Stimulated activated CD4-positive, alpha-beta T cell treated with anti-CD3 and anti-CD28 coated beads, Interleukin-15, amount 100 ng/mL, for 24 hours (primary cell): ENCODE measurements at regions not wholly inside any gene's neighbourhood (a gene's known extent, or its start where the extent isn't known, plus 50 kb on each side); places are given as distances from the start of the nearest gene placed in this dataset.

Source experiments
- DNase-seq: peaks from one replicate; pipeline ENCODE4 v3.0.0-alpha.2; 2020

DNA sequence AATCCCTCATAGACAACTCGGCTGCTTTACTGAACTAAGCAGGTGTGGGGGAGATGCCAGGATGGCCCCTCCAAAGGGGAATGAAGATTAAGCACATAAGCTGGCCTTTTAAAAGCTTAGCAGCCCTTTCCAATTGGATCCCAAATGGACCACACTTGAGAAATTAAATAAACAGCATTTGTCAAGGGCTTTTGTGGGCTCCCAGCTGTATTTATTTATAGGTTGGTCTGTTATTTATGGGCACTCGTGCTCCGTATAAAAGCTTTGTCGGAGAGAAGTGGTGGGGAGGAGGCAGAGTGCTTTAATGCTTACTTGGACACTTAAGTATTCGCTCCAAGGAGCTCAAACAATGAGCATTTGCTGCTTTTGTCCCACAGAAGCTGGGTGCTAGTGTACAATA is 580.2 kb downstream of the MED13L start:
- DNase-seq: no peak

DNA sequence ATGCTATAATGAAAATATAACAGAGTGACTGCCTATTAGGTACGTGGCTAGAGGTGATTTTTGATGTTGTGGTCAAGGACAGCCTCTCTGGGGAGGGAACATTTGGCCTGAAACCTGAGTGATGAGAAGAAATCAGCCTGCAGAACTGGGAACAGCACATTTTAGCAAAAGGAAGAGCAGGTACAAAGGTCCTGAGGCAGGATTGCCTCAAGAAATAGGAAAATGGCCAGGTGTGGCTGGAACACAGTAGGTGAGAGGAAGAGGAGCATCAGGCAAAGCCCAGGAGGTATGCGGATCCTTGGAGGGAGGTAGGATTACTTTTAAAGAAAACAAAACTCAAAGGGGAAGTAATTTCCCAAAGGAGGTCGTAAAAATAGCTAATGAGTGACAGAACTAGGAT is 582.9 kb downstream of the MED13L start:
- DNase-seq: no peak

DNA sequence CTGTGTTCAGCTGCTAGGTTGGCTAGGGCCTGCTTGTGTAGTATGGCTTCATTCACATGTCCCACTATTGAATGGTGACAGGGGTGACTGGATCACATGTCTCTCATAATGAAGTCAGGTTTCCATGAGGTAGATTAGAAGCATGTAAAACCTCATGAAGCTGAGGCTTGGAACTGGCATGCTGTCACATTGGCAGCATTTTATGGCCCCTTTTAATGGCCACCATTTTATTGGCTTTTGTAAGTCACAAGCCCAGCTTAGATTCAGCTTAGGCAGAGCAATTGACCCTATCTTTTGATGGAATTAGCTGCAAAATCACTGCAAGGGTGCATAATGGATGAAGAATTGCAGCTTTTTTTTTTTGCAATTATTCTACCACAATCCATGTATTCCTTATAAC is 583.5 kb downstream of the MED13L start:
- DNase-seq: no peak

DNA sequence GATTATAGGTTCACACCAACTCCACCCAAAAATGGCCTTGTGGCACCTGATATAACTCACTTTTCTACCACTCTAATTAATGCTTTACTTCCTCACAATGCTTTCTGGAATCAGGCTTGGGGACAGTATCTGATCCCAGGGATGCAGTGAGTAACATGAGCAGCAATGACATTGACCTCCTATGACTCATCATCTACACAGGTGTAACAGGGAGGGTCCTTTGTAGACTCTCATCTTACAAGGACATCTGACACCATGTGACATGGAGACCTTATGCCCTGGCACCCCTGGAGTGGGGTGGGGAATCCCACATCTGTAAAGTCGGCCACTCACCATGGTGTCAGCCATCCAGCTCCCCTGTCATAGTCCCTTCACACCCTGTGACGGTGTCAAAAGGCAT is 586.4 kb downstream of the MED13L start:
- DNase-seq: no peak

DNA sequence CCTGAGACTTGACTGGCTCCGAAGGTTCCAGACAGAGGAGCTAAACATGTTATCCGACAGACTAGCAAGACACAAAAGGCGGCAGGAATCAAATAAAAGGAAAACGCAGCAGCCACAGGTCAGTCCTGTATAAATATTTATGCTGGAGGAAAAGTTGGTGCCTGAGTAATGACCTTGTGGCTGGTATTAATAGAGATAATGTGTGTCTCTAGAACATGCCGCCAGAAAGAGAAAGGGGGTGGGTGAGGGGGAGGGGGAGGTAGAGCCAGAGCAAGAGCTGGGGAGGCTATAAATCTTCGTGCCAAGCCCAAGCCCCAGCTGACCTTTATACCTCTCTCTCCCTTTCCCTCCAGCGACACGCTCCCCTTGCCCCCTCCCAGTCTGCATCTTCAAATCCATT is 590.4 kb downstream of the MED13L start:
- DNase-seq: no peak

DNA sequence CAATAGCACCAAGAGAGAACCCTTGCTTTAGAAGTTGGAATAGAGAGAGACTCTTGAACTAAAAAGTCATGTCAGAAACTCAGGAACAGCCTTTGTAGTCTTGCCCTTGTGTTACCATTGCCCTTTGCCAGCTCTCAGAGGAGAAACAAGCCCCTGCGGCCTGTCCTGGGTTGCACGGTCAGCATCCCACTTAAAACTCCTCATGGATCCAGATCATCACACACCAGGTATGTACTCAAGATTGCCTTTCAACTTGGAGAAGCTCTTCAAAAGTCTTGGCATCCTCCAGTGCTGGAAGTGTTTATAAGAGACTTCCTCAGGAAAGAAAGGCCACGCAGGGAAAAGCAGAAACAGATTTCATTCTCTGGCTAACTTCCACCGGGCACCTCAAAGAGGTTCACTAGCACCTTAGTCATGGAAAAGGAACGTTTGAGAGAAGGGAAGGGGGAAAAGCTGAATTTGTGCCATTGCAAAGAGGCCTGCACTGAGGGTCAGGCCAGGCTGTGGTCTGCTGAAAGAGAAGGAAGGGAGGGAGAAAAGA is 594.2 kb downstream of the MED13L start:
- DNase-seq: no peak

DNA sequence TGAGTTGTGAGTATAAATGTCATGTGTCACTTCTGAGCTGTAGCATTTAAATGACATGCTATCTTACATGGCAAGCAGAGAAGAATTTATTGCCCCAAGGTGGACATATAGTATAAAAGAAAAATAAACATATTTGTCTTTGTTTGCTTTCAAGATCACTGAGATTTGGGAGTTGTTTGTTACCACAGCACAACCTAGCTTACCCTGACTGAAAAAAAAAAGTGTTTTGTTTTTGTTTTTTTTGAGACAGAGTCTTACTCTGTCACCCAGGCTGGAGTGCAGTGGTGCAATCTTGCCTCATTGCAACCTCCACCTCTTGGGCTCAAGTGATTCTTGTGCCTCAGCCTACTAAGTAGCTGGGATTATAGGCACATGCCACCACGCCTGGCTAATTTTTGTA is 596.5 kb downstream of the MED13L start:
- no peak for DNase-seq

DNA sequence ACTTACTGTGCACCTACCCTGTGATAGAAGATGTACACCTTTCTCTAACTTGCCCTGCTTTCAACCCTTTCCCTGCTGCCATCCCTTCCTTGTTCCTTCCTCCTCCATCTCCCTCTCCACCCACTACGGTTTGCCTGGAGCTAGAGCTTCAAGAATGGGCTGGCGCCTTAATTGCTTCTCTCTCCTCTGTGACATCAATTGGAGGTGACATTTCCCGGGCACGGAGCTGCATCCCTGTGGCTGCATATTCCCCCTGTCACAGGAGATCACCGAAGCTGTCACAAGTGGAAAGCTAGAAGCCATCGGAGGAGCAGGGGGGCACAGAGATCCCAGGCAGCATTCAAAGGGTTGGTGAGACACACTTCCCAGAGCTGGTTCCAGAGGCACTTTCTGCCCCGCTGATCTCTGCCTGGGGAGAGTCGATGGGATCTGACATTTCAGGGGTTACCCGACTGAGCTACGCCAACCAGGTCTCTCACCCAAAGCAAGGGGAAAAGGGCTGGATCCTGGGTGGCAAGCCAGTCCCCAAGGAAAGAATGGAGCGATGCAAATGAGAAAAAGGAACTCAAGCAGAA is 604.9 kb downstream of the MED13L start:
- no peak for DNase-seq

DNA sequence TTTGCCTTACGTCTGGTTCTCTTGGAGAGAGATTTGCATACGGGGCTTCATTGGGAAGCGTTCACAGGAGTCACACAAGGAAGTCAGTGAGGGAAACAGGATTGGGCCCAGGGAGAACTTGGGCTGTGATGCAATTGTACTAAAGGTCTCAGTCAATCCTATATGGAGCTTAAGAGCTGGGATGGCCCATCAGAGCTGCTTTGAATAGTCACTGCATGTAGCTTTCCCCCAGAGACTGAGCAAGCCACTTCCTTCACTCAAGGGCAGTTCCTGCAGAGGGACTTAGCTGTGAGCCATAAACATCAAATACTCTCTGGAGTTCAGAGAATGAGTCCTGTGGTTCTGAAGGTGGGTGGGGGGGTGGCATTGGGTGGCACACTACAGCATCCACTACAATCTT is 605.4 kb downstream of the MED13L start:
- DNase-seq: no peak

DNA sequence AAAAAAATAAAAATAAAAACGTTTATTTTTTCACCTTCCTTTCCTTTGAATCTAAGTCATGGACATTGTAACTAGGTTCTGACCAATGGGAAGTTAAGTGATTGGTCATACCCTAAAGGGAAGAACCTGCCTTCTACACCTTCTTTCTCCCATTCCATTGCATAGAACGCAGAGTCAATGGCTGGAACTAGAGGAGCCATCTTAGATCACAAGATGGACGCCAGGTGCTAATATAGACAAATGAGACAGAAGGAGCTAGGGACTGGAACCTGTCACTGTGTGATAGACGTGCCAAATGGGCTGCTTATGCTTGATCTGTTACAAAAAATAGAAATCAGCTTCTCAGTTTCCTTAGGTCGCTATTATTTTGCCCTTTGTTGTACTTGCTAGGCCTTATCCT is 606.6 kb downstream of the MED13L start:
- no peak for DNase-seq

DNA sequence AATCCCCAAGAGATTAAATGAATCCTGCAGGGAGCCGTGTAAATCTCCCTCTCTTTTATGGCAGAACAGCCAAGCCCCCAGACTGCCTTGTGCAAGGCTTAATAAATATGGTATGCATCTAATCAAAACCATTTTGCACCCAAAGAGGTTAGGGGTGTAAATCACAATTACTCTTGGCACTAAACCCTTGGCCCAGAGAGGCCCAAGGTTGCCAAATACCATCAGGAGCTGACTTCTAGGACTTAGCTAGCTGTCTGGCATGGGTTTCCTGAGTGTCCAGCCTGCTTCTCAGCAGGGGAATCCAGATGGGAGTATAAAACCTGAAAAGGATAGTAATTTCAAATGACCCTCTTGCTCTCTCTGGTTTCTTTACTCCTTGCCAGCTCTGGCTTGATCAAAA is 610.4 kb downstream of the MED13L start:
- DNase-seq: no peak

DNA sequence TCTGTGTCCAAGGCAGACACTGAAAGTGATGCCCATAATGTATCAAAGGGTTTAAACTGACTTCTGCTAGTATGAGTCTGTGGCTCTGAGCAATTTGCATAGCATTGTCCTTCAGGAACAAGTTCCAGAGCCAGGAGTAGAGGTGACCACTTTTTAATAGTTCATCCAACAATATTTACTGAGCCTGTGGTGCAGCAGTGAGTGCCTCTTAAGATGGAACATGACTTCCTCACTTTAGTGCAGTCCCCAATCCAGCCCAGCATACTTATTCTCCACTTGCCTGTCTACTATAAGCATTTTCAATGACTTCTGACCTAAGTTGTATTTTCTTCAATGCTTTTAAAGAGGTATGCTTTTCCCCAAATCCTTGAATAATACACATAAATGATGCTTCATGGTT is 611.3 kb downstream of the MED13L start:
- no peak for DNase-seq

DNA sequence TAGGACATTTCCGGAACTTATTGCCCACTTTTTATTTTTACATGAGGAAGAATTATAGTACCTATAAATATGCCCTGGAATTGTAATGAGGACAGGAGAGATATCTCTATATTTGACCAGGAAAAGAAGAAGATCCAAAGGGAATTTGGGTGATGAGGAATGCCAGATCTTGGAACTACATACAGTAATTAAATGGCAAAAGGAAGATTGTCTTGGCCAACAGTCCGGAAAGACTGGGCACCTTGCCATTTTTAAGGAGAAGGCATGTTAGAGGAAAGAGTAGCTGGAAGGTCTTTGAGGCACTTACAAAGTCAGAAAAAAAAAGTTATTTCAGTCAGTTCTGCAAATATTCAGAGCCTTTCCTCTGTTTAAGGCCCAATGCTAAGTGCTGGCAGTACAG is 616.4 kb downstream of the MED13L start:
- no peak for DNase-seq

DNA sequence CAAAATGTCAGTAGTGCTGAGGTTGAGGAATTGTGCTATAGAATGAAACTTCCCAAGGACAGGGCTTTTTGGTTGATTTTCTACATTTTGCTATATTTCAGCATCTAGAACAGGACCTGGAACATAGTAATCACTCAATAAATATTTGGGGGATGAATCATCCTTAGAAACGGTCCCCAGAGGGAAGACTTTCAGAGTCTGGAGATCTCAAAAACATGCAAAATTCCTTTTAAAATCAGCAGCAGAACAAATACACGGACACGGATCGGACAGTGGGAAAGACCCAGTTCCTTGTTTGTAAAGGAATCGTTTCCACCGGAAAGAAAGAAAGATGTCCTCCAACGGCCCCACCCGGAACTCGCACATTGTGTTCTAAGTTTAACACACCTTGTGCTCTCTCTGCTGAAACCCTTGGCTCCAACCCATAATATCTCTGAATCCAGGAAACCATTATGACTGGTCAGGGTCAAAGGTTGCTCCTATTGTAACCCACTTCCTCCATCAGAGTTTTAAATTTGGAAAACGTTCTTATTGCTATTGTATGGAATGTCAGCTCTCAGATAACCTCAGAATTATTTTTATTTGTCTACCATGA is 617.2 kb downstream of the MED13L start:
- DNase-seq: no peak

DNA sequence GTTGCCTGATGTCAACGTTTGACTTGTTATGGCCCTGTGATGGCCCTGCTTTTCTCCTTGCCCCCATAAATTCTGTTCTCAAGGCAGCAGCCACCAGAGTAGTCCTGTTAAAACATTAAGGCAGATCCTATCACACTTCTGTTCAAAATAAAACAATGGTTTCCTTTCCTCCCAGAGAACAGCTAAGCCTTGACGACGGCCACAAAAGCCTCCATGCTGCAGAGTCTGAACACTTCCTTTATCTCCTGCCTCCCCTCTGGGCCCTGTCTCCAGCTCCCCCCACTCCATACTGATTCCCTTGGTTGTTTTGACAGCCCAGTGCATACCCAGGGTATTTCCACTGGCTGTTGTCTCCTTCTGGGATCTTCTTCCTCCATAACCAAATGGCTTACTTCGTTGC is 618.1 kb downstream of the MED13L start:
- no peak for DNase-seq

DNA sequence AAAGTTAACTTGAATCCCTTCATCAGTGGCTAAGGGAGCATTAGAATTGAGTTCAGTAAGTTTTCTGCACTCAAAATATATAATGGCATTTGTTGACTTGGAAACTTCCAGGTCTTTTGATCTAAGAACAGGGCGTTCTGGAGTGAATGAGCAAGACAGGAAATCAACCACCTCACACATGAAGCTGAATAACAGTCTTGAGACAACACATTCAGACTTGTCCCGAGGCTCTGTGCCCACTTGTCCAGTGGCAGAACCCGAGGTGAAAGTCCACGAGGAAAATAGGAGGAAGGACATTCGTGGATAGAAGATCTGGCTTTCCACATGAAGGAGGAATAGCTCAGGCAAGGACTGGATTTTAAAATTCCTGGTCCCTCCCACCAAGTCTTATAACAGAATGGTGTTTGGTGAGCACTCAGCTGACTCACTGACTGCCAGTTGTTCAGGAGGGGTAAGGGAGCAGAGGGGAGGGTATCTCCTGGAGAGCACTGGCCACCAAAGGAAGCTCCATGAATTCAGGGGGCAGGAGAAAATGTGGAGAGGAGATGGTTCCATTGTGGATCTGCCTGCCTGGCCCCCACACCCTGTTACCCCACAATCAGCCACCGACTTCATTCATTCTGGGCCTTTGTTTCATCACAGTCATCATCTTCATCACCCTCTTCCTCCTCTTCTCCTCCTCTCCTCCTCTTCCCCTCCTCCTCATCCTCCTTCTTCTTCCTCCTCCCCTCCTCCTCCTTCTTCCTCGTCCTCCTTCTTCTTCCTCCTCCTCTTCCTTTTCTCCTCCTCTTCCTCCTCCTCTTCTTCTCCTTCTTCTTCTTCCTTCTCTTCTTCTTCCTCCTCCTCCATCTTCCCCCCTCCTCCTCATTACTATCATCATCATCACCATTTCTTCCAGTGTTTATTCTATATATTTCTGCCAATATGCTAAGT is 620.1 kb downstream of the MED13L start:
- no peak for DNase-seq

DNA sequence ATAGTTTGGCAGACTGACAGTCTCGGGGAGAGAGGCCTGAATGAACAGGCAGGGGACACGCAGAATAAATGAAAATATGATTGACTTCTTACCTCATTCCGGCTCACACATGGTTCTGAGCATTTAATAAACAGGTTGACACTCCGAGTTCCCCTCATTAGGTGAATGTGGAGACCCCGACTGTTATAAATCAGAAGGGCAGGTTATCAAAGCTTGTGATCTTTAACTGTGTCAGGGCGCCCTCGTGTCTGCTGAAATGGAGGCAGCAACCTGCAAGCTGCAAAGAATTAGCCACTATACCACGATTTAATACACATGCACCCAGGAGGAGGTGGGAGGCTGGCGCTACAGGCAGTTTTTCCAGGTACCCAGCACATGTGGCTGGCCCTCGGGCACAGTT is 627.5 kb downstream of the MED13L start:
- DNase-seq: no peak

DNA sequence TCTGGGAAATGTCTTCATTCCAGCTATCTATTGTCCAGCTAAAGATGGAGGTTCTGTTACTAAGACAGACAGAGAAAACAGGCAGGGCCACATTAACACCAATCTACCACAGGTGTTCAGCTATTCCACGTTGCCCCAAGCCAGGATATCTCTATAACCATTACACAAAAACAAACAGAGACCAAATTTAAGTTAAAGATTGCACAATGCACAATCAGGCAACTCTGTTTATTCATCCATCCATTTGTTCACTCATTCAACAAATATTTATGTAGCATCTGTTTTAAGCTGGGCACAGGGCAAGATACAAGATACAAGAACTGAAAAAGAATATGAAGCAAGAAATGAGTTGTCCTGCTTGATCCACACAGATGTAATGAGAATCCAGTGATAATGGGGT is 629.0 kb downstream of the MED13L start:
- DNase-seq: no peak

DNA sequence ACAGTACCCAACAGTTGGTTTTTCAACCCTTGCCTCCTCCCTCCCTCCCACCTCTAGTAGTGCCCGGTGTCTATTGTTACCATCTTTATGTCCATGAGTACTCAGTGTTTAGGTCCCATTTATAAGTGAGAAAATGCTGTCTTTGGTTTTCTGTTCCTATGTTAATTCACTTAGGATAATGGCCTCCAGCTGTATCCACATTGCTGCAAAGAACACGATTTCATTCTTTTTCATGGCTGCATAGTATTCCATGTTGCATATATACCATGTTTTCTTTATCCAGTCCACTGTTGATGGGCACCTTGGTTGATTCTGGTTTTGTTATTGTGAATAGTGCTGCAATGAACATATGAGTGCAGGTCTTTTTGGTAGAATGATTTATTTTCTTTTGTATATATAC is 631.3 kb downstream of the MED13L start:
- DNase-seq: no peak

DNA sequence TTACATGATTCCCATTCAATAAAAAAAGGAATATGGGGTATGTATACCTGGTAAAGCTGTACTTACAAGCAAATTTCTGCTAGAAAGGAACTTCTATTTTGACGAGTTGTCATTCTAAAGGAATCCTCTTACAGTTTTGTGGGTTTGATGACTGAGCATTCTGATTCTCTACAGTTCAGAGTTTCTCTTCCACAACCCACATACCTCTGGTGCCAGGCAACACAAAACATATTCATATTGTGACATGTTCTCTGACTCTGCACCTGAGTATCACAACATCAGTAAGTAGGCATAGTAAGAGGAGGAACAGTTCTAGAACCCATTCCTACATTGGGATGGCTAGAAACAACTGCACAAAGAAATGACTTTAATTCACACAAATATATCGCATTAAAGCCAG is 636.6 kb downstream of the MED13L start:
- no peak for DNase-seq

DNA sequence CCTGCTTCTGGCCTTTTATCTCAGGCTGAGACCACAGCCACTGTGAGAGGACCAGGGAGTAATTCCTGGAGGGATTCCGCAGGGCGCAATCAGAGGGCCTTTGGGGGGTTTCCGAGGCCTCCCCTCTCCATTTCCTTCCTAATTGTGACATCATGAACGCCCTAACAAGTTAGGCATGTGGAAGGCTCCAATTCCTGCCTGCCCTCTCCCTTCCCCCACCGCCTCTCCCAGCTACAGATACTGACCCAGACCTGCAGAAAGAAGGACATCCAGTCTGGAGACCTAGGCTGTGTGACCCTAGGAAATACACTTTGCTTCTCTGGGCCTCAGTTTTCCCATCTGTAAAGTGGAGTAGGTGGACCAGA is 637.9 kb downstream of the MED13L start:
- no peak for DNase-seq

DNA sequence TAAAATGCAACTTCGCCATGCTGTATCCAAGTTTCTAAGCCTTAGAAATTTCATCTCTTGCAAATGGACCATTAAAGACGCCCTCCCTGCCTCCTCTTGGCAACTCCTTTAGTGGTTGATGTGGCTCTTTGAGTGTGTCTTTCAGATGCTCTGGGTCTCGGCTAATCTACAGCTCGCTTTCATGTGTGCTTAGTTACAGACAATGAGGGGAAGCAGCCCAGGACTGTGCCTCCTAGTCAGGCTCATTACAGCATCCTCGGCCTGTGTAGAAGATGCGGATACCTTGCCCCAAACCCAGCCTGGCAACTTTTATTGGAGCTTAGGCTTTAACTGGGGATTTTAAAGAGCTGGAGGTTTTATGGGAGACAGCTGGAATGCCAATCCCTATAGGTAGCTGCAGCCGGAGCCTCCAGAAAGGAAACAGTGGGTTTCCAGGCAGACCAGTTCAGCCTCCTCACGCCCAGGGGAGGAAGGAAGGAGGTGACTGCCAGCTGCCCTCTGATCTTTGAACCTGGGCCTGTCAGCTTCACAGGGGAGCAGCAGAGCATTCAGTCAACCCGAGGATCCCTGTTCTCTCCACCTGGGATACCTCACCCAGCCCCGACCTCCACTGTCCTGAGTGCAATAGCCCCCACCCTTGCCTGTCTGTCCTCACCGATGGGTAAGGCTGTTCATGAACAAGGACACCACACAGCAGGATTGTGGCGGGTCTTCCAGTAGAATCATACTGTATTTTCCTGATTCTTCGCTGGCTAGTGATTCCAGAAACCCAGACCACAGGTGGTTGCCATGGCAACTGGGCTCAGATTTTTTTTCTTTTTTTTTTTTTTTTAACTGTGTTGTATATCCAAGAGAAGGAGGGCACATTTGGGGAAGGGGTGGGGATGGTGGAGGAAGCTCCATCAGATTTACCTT is 638.5 kb downstream of the MED13L start:
- no peak for DNase-seq

DNA sequence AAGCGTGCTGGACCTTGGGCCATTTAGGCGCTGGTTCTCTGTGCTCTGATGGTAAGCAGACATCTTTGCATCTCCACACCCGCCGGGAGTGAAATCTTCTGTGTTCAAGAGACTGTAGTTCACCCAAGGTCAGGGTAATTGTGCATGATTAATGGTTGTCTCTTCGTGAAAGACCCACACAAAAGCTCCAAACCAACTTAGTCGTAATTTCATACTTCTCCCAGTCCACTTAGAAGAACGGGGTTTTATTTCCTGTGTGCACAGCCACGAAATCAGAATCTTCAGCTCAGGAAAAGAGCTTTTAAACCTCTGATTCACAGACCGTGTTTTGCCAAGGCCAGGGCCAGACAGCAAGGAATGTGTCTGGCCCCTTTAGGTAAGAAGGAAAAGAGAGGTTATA is 640.9 kb downstream of the MED13L start:
- DNase-seq: no peak
